RWPE2 (cell line): ENCODE measurements at regions not wholly inside any gene's neighbourhood (a gene's known extent, or its start where the extent isn't known, plus 50 kb on each side); places are given as distances from the start of the nearest gene placed in this dataset.

Experiments
- ATAC-seq: fragments of 200-7000 bp; cut with Tn5 transposase; 3 replicates; pipeline ENCODE4 v1.9.1; 2021; ENCODE audit warnings: low read depth
- DNase-seq: peaks from one replicate; pipeline ENCODE4 v3.0.0-alpha.2; 2020; ENCODE audit warnings: low spot score
- H3K27ac ChIP-seq: fragments of 450-650 bp; 2 replicates; pipeline ENCODE4 v1.5.1; 2017; ENCODE audit warnings: mild to moderate bottlenecking; ENCODE audit not compliant: poor library complexity, severe bottlenecking
- H3K27me3 ChIP-seq: fragments of 250-450 bp; sonication (Bioruptor Pico); 2 replicates; pipeline ENCODE4 v1.5.1; 2021; ENCODE audit warnings: mild to moderate bottlenecking, moderate library complexity; ENCODE audit not compliant: insufficient read depth, poor library complexity, severe bottlenecking
- H3K36me3 ChIP-seq: fragments of 250-450 bp; sonication (Bioruptor Pico); 2 replicates; pipeline ENCODE4 v1.5.1; 2020; ENCODE audit warnings: low read depth, mild to moderate bottlenecking, moderate library complexity
- H3K4me1 ChIP-seq: fragments of 250-450 bp; sonication (Bioruptor Pico); 2 replicates; pipeline ENCODE4 v1.5.1; 2021; ENCODE audit warnings: mild to moderate bottlenecking, moderate library complexity; ENCODE audit not compliant: insufficient read depth, poor library complexity, severe bottlenecking
- H3K4me3 ChIP-seq: fragments of 250-450 bp; sonication (Bioruptor Pico); 2 replicates; pipeline ENCODE4 v1.5.1; 2021; ENCODE audit warnings: mild to moderate bottlenecking, moderate library complexity; ENCODE audit not compliant: severe bottlenecking
- H3K9me3 ChIP-seq: fragments of 250-450 bp; sonication (Bioruptor Pico); 2 replicates; pipeline ENCODE4 v1.5.1; 2021; ENCODE audit warnings: mild to moderate bottlenecking, moderate library complexity; ENCODE audit not compliant: severe bottlenecking
- CTCF ChIP-seq: fragments of 450-650 bp; IDR thresholded peaks from one replicate; pipeline ENCODE4 v1.5.1; 2017; ENCODE audit warnings: mild to moderate bottlenecking, moderate library complexity; ENCODE audit not compliant: poor library complexity, severe bottlenecking

- TF ChIP-seq CTCF, result no peak
- no peak for ATAC-seq
- H3K27me3 ChIP-seq, result no peaks in the 10 kb centered on the region
- no peaks in the 10 kb centered on the region for H3K9me3 ChIP-seq
- H3K4me3 ChIP-seq, result no peak overlapping the region
- H3K36me3 ChIP-seq, result no peaks in the 10 kb centered on the region
- H3K4me1 ChIP-seq, result no peaks in the 10 kb centered on the region
- no peak overlapping the region for H3K27ac ChIP-seq
- DNase-seq, result no peak
These were observed 161.2 kb downstream of the JCAD start for GRCh38 chr10:29897999-29898716.

GRCh38 chr10:29897430-29897829, 162.0 kb downstream of the JCAD start:
- no peak overlapping the region for H3K4me3 ChIP-seq
- no peaks in the 10 kb centered on the region for H3K36me3 ChIP-seq
- H3K9me3 ChIP-seq, result no peaks in the 10 kb centered on the region
- no peak overlapping the region for H3K27ac ChIP-seq
- H3K4me1 ChIP-seq, result no peaks in the 10 kb centered on the region
- DNase-seq (no peak), ATAC-seq (no peak)
- no peaks in the 10 kb centered on the region for H3K27me3 ChIP-seq
- no peak for TF ChIP-seq CTCF

GRCh38 chr10:29896053-29896452, 163.3 kb downstream of the JCAD start:
- no peaks in the 10 kb centered on the region for H3K36me3 ChIP-seq

GRCh38 chr10:29895456-29895855, 163.9 kb downstream of the JCAD start:
- H3K27ac ChIP-seq, result no peak overlapping the region
- no peaks in the 10 kb centered on the region for H3K4me1 ChIP-seq
- H3K4me3 ChIP-seq, result no peak overlapping the region
- no peak for DNase-seq
- H3K27me3 ChIP-seq, result no peaks in the 10 kb centered on the region
- H3K9me3 ChIP-seq, result no peaks in the 10 kb centered on the region
- TF ChIP-seq CTCF, result no peak
- no peaks in the 10 kb centered on the region for H3K36me3 ChIP-seq
- no peak for ATAC-seq

More at GRCh38 chr10:29896053-29896452, 163.3 kb downstream of the JCAD start:
- no peaks in the 10 kb centered on the region for H3K4me1 ChIP-seq
- no peak overlapping the region for H3K4me3 ChIP-seq
- TF ChIP-seq CTCF, result no peak
- ATAC-seq, result no peak
- no peak overlapping the region for H3K27ac ChIP-seq
- no peaks in the 10 kb centered on the region for H3K9me3 ChIP-seq
- DNase-seq, result no peak
- H3K27me3 ChIP-seq, result no peaks in the 10 kb centered on the region

- DNase-seq (no peak), ATAC-seq (no peak)
- no peaks in the 10 kb centered on the region for H3K36me3 ChIP-seq
- H3K4me1 ChIP-seq, result no peaks in the 10 kb centered on the region
- H3K27me3 ChIP-seq, result no peaks in the 10 kb centered on the region
- no peak for TF ChIP-seq CTCF
- no peak overlapping the region for H3K27ac ChIP-seq
- no peak overlapping the region for H3K4me3 ChIP-seq
- H3K9me3 ChIP-seq, result no peaks in the 10 kb centered on the region
These were observed 171.1 kb downstream of the JCAD start for GRCh38 chr10:29888321-29888720.
